Breast epithelium (tissue), 3 donors: ENCODE measurements at regions not wholly inside any gene's neighbourhood (a gene's known extent, or its start where the extent isn't known, plus 50 kb on each side); places are given as distances from the start of the nearest gene placed in this dataset.

Experiments used
- POLR2A ChIP-seq: fragments of 450-650 bp; IDR thresholded peaks from one replicate; pipeline ENCODE4 v1.6.1; 2016; ENCODE audit warnings: antibody characterized with exemption, mild to moderate bottlenecking, moderate library complexity
- TF ChIP-seq, protein P1 (sequence below), 3 donors: fragments of 450-650 bp; IDR thresholded peaks; one replicate each; pipeline ENCODE4 v1.5.1; 2016 to 2017; ENCODE audit warnings: antibody characterized with exemption in 3 of 3, mild to moderate bottlenecking in 3 of 3, moderate library complexity in 3 of 3

- TF ChIP-seq POLR2A, result no peak
- TF ChIP-seq, protein P1, sequence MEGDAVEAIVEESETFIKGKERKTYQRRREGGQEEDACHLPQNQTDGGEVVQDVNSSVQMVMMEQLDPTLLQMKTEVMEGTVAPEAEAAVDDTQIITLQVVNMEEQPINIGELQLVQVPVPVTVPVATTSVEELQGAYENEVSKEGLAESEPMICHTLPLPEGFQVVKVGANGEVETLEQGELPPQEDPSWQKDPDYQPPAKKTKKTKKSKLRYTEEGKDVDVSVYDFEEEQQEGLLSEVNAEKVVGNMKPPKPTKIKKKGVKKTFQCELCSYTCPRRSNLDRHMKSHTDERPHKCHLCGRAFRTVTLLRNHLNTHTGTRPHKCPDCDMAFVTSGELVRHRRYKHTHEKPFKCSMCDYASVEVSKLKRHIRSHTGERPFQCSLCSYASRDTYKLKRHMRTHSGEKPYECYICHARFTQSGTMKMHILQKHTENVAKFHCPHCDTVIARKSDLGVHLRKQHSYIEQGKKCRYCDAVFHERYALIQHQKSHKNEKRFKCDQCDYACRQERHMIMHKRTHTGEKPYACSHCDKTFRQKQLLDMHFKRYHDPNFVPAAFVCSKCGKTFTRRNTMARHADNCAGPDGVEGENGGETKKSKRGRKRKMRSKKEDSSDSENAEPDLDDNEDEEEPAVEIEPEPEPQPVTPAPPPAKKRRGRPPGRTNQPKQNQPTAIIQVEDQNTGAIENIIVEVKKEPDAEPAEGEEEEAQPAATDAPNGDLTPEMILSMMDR (IDR thresholded peaks at IDR 0.05), result no peak
Observed at GRCh38 chr16:79480929-79481328, 119.6 kb downstream of the MAF start.
